GM12872 (cell line): ENCODE measurements at regions not wholly inside any gene's neighbourhood (a gene's known extent, or its start where the extent isn't known, plus 50 kb on each side); places are given as distances from the start of the nearest gene placed in this dataset.

Experiments
- TF ChIP-seq, protein P1 (sequence below): IDR thresholded peaks from 3 replicates; pipeline ENCODE4 v1.5.1; 2011; ENCODE audit warnings: low read depth, mild to moderate bottlenecking, low read length, moderate library complexity; ENCODE audit not compliant: insufficient read depth

DNA sequence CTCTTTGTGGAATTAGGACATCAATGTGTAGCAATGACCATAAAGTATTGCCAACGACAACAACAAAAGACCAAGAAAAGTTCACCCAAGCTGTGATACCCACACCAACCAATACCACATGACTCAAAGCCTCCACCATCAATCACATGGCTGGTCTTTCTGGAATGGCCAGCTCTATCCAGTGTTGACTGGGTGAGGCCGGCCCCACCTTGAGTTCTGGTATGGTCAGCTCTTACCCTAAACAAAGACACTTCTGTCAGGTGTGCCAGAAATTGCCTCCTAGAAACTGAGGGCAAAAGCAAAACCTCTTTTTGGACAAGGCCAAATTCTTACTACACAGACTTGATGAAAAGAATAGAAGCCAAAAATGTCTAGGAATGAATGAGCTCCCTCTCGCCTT is 331.5 kb downstream of the ZNF608 start:
- TF ChIP-seq, protein P1, sequence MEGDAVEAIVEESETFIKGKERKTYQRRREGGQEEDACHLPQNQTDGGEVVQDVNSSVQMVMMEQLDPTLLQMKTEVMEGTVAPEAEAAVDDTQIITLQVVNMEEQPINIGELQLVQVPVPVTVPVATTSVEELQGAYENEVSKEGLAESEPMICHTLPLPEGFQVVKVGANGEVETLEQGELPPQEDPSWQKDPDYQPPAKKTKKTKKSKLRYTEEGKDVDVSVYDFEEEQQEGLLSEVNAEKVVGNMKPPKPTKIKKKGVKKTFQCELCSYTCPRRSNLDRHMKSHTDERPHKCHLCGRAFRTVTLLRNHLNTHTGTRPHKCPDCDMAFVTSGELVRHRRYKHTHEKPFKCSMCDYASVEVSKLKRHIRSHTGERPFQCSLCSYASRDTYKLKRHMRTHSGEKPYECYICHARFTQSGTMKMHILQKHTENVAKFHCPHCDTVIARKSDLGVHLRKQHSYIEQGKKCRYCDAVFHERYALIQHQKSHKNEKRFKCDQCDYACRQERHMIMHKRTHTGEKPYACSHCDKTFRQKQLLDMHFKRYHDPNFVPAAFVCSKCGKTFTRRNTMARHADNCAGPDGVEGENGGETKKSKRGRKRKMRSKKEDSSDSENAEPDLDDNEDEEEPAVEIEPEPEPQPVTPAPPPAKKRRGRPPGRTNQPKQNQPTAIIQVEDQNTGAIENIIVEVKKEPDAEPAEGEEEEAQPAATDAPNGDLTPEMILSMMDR = no peak

DNA sequence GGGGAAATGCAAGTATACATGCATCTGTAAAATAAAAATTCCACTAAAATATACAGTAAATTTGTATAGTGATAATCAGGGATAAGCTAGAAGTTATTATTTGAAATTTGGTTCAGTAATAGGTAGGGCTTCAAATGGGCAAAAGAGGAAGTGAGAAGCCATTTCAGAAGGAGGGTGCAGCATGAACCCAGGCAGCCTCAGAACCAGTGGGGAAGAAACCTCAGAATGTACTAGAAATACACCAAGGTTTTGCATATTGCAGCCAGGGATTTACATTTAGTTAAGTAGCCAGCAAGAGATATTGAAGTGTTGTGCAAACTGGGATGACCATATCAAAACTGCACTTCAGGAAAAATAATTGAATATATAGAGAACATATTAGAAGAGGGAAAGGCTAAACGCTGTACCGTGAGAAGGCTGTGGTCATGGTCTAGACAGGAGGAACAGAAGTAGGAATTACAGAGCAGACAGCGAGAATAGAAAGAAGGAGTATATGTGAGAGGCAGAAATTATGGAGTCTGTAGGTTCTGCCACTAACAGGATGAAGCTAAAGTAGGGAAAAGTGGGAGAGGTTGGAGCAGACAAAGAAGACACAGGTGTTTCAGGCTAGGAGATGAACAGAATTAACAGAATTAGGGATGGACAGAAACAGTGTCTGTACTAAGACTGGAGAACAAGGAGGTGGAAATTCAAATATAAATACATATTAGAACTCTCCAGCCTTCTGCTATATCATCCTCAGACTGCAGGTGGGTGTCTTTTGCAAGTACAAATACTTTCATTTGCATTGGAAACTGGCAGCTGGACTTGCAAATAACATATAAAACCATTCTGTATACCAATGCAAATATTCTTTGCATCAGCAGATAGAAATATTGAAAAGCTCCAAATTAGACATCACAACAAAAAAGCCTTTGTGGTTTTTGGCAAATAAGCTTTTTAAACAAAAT is 335.6 kb downstream of the ZNF608 start:
- TF ChIP-seq, protein P1 = no peak

DNA sequence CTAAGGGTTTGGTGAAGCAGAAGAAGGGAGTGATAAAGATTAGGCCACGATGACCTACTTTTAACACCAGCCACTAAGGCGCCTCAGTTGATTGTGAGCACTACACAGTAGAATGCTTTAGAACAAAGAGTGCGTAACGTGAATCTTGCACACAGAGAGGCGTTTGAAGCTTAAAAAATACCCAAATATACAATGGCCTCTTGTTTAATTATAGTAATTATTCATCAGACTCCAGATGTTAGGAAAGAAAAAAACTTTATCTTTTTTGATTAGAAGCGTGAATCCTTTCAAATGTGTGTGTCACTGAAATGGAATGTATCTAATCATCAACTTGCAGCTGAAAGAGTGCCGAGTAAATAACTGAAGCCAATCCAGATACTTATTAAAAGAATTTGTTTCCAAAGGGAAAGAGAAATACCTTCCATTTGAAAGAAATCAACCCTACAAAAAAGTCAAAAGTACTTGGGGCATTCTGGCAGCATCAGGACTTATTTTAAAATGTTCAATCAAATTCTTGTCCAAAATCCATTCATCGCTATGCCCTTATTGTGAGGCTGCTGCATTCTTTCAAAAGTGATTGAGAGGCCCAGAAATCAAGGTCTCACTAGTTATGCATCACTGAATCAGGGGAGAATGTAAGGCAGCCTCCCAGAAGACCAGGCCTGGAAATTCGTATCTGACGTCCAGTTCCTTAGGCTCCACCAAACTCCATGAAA is 337.5 kb downstream of the ZNF608 start:
- TF ChIP-seq, protein P1 = no peak

DNA sequence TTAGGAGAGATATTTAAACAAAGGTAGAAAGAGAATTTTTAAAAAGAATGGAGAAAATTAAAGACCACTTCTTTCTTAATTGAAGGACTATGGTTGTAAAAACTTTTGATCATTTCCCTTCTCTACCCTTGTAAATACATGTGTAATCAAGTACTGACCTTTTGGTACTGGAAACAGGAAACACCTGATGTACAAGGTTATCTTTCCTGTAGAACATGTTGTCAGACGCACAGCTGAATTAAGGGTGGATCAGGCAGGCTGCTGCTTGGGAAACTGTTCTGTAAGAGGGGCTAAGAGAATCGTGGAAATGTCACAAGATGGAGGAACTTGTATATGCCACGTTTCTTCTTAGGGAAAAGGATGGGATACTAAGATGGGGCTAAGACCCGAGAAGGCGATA is 341.6 kb downstream of the ZNF608 start:
- TF ChIP-seq, protein P1 = no peak

DNA sequence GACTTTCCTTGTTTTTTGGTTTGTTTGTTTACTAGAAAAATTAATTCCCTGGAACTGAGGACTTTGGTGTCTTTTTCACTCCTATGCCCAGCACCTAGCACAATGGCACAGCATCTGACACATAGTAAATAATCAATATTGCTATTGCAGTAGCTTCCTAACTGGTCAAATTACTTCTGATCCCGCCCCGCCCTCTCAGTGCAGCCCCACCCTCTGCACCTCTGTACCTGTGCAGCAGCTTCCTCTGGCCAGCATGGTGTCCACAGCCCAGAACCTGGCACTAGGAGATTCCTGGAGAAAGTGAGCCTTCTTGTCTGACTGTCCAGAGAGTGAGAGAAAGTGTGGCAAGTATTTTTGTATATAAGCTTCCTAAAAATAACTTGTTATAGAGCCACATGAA is 343.2 kb downstream of the ZNF608 start:
- TF ChIP-seq, protein P1 = no peak

DNA sequence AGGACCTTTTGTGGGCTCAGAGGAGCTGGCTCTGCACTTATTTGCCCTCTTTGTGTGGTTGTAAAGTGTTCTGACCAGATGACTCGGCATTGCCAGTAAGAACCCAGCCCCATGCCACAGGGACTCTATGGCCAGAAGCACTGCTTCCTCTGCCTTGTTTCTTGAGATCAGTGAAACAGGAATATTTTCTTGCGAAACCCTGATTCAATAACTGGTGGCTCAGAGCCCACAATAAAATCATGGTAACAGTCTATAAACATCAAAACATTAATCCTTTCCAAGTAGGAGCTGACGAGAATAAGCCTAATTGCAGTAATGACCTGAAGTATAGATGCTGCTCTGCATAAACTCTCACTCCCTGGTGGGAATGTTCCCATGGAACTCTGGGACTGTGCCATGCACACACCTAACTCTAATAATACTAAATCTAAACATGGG is 344.3 kb downstream of the ZNF608 start:
- TF ChIP-seq, protein P1 = no peak

DNA sequence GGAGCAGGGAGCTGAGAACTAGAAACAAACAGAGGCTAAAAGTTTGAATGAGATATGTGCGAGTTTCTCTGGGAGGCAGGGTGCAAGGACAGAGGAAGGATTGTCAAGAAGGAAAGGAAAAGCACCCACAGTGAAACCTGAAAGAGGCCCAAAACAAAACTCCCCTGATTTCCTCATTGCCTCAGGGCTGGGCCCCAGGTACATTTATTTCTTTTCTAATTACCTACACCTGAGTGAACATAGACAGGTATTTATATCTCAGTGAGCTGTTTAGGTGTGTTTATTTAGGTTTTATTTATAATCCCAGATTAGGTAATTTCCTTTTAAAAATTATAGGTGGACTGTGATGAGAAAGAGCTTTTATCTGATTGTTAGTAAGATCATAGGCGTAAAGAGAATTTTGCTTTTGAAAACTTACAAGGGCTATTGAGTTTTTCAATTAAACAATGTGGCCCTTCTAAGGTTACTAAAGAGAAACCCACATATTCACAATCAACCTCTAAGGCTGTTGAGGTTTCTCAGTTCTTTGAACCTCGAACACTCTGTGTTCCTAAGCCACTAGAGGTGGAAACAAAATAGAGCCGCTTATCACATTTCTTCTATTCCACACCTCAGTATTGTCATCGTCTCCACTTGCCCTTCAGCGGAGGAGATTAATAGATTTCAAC is 344.8 kb downstream of the ZNF608 start:
- TF ChIP-seq, protein P1 = no peak
